ENCODE measurements at regions not wholly inside any gene's neighbourhood (a gene's known extent, or its start where the extent isn't known, plus 50 kb on each side); places are given as distances from the start of the nearest gene placed in this dataset.

GRCh38 chr2:15789381-15790062, 150.8 kb upstream of the MYCN start:
- H3K9me3 Mint-ChIP-seq (ENCODE audit: low read depth, unreplicated experiment), result peaks cover 7% of the 10 kb centered on the region
- no peak for DNase-seq
- CTCF ChIA-PET, result no interaction called here
- intact Hi-C loops (cut with micrococcal nuclease; ENCODE audit: unreplicated experiment), result loop anchor here (10.0 kb wide), 1 partner anchor 705 kb away; no protein-coding TSS in a partner anchor
- H3K4me1 Mint-ChIP-seq (ENCODE audit: low read depth, unreplicated experiment), result no peaks in the 10 kb centered on the region
- peaks cover 45% of the 10 kb centered on the region for H3K27me3 Mint-ChIP-seq (ENCODE audit: unreplicated experiment)
- H3K27ac Mint-ChIP-seq (ENCODE audit: unreplicated experiment), result no peak overlapping the region
- no peaks in the 10 kb centered on the region for H3K36me3 Mint-ChIP-seq (ENCODE audit: insufficient read depth, unreplicated experiment)
- no TSS peak for BruUV-seq (replicated peaks)
- no peak for TF ChIP-seq CTCF (IDR thresholded peaks at IDR 0.05; ENCODE audit: unreplicated experiment)
- H3K4me3 Mint-ChIP-seq (ENCODE audit: low read depth, unreplicated experiment), result no peak overlapping the region

- no peak for TF ChIP-seq CTCF (IDR thresholded peaks at IDR 0.05; ENCODE audit: unreplicated experiment)
- DNase-seq, result no peak
- Mint-ChIP-seq H3K9me3 (ENCODE audit: low read depth, unreplicated experiment) (peaks cover 7% of the 10 kb centered on the region), H3K36me3 (ENCODE audit: insufficient read depth, unreplicated experiment) (no peaks in the 10 kb centered on the region), H3K27me3 (ENCODE audit: unreplicated experiment) (peaks cover 45% of the 10 kb centered on the region), H3K4me3 (ENCODE audit: low read depth, unreplicated experiment) (no peak overlapping the region), H3K4me1 (ENCODE audit: low read depth, unreplicated experiment) (no peaks in the 10 kb centered on the region), H3K27ac (ENCODE audit: unreplicated experiment) (no peak overlapping the region)
- intact Hi-C loops (cut with micrococcal nuclease; ENCODE audit: unreplicated experiment), result loop anchor here (10.0 kb wide), 1 partner anchor 704 kb away; no protein-coding TSS in a partner anchor
- no TSS peak for BruUV-seq (replicated peaks)
- CTCF ChIA-PET, result no interaction called here
Observed at GRCh38 chr2:15790326-15790725, 150.0 kb upstream of the MYCN start.

- Mint-ChIP-seq H3K4me1 (ENCODE audit: low read depth, unreplicated experiment) (no peaks in the 10 kb centered on the region), H3K27me3 (ENCODE audit: unreplicated experiment) (peaks cover 45% of the 10 kb centered on the region), H3K27ac (ENCODE audit: unreplicated experiment) (no peak overlapping the region), H3K4me3 (ENCODE audit: low read depth, unreplicated experiment) (no peak overlapping the region), H3K9me3 (ENCODE audit: low read depth, unreplicated experiment) (peaks cover 7% of the 10 kb centered on the region), H3K36me3 (ENCODE audit: insufficient read depth, unreplicated experiment) (no peaks in the 10 kb centered on the region)
- CTCF ChIA-PET, result no interaction called here
- no TSS peak for BruUV-seq (replicated peaks)
- TF ChIP-seq CTCF (IDR thresholded peaks at IDR 0.05; ENCODE audit: unreplicated experiment), result no peak
- intact Hi-C loops (cut with micrococcal nuclease; ENCODE audit: unreplicated experiment), result loop anchor here (10.0 kb wide), 1 partner anchor 704 kb away; no protein-coding TSS in a partner anchor
- DNase-seq, result no peak
Observed at GRCh38 chr2:15790838-15791237, 149.5 kb upstream of the MYCN start.

- intact Hi-C loops (cut with micrococcal nuclease; ENCODE audit: unreplicated experiment), result loop anchor here (10.0 kb wide), 1 partner anchor 704 kb away; no protein-coding TSS in a partner anchor
- CTCF ChIA-PET, result no interaction called here
- no TSS peak for BruUV-seq (replicated peaks)
Observed at GRCh38 chr2:15791294-15791693, 149.1 kb upstream of the MYCN start.

More at GRCh38 chr2:15791294-15791693, 149.1 kb upstream of the MYCN start:
- DNase-seq, result no peak
- no peaks in the 10 kb centered on the region for H3K4me1 Mint-ChIP-seq (ENCODE audit: low read depth, unreplicated experiment)
- H3K27ac Mint-ChIP-seq (ENCODE audit: unreplicated experiment), result no peak overlapping the region
- no peak overlapping the region for H3K4me3 Mint-ChIP-seq (ENCODE audit: low read depth, unreplicated experiment)
- peaks cover 7% of the 10 kb centered on the region for H3K9me3 Mint-ChIP-seq (ENCODE audit: low read depth, unreplicated experiment)
- no peaks in the 10 kb centered on the region for H3K36me3 Mint-ChIP-seq (ENCODE audit: insufficient read depth, unreplicated experiment)
- no peak for TF ChIP-seq CTCF (IDR thresholded peaks at IDR 0.05; ENCODE audit: unreplicated experiment)
- peaks cover 46% of the 10 kb centered on the region for H3K27me3 Mint-ChIP-seq (ENCODE audit: unreplicated experiment)

Measured in Calu3 (cell line).